Astrocyte of the spinal cord (primary cell): ENCODE measurements at regions not wholly inside any gene's neighbourhood (a gene's known extent, or its start where the extent isn't known, plus 50 kb on each side); places are given as distances from the start of the nearest gene placed in this dataset.
A peak's percentile ranks its signal among the peaks of the same experiment; 100 is the strongest.

ENCODE experiments used
- DNase-seq: peaks from one replicate; pipeline ENCODE4 v3.0.0; 2011; ENCODE audit warnings: low read depth, low spot score
- H3K4me3 ChIP-seq: 2 replicates; pipeline ENCODE4 v1.5.1; 2011; ENCODE audit warnings: low read depth, mild to moderate bottlenecking, low read length, moderate library complexity
- CTCF ChIP-seq: IDR thresholded peaks from 2 replicates; pipeline ENCODE4 v1.5.1; 2012; ENCODE audit warnings: low read depth, mild to moderate bottlenecking, low read length, inconsistent platforms
- in situ Hi-C: cut with HindIII; loops from 2 replicates; pipeline ENCODE4 v1.10.0; 2017; ENCODE audit warnings: low sequenced_read_pairs

GRCh38 chr16:86671486-86672178 lies 93.3 kb downstream of the FOXL1 start:
- DNase-seq, result peak; percentile 72
- in situ Hi-C loops, result no loop called here

GRCh38 chr16:86672179-86672863 lies 94.0 kb downstream of the FOXL1 start:
- no peak for TF ChIP-seq CTCF
- no peak overlapping the region for H3K4me3 ChIP-seq
- no peak for DNase-seq
- in situ Hi-C loops, result no loop called here

More at GRCh38 chr16:86671486-86672178, 93.3 kb downstream of the FOXL1 start:
- H3K4me3 ChIP-seq, result no peak overlapping the region
- TF ChIP-seq CTCF, result no peak

GRCh38 chr16:86673090-86673955 lies 95.0 kb downstream of the FOXL1 start:
- in situ Hi-C loops, result no loop called here
- no peak for TF ChIP-seq CTCF

GRCh38 chr16:86673956-86674453 lies 95.7 kb downstream of the FOXL1 start:
- no peak overlapping the region for H3K4me3 ChIP-seq
- no peak for DNase-seq
- no peak for TF ChIP-seq CTCF
- in situ Hi-C loops, result no loop called here

More at GRCh38 chr16:86673090-86673955, 95.0 kb downstream of the FOXL1 start:
- DNase-seq, result no peak
- H3K4me3 ChIP-seq, result no peak overlapping the region

- in situ Hi-C loops, result no loop called here
- DNase-seq, result peak; percentile 69
- H3K4me3 ChIP-seq, result no peak overlapping the region
- TF ChIP-seq CTCF, result no peak
These were observed 97.9 kb downstream of the FOXL1 start for GRCh38 chr16:86676254-86676670.

GRCh38 chr16:86679490-86679889 lies 101.1 kb downstream of the FOXL1 start:
- in situ Hi-C loops, result no loop called here

More at GRCh38 chr16:86679490-86679889, 101.1 kb downstream of the FOXL1 start:
- no peak overlapping the region for H3K4me3 ChIP-seq
- no peak for DNase-seq
- no peak for TF ChIP-seq CTCF
